ENCODE measurements at regions not wholly inside any gene's neighbourhood (a gene's known extent, or its start where the extent isn't known, plus 50 kb on each side); places are given as distances from the start of the nearest gene placed in this dataset.

- TF ChIP-seq CTCF (IDR thresholded peaks at IDR 0.05; ENCODE audit: extremely low read depth, missing control alignments), result no peak
- no peak for DNase-seq (ENCODE audit: low spot score)
These were observed 324.3 kb downstream of the DAD1 start for GRCh38 chr14:22264759-22265158.

- no peak for TF ChIP-seq CTCF (IDR thresholded peaks at IDR 0.05; ENCODE audit: extremely low read depth, missing control alignments)
- no peak for DNase-seq (ENCODE audit: low spot score)
These were observed 325.1 kb downstream of the DAD1 start for GRCh38 chr14:22263961-22264360.

- TF ChIP-seq CTCF (IDR thresholded peaks at IDR 0.05; ENCODE audit: extremely low read depth, missing control alignments), result no peak
- DNase-seq (ENCODE audit: low spot score), result no peak
These were observed 326.1 kb downstream of the DAD1 start for GRCh38 chr14:22262881-22263280.

GRCh38 chr14:22255017-22255950 is 333.7 kb downstream of the DAD1 start:
- TF ChIP-seq CTCF (IDR thresholded peaks at IDR 0.05; ENCODE audit: extremely low read depth, missing control alignments), result no peak
- no peak for DNase-seq (ENCODE audit: low spot score)

GRCh38 chr14:22252686-22253085 is 336.3 kb downstream of the DAD1 start:
- no peak for TF ChIP-seq CTCF (IDR thresholded peaks at IDR 0.05; ENCODE audit: extremely low read depth, missing control alignments)
- DNase-seq (ENCODE audit: low spot score), result no peak

- no peak for TF ChIP-seq CTCF (IDR thresholded peaks at IDR 0.05; ENCODE audit: extremely low read depth, missing control alignments)
- DNase-seq (ENCODE audit: low spot score), result no peak
These were observed 337.9 kb downstream of the DAD1 start for GRCh38 chr14:22251090-22251489.

GRCh38 chr14:22249770-22250169 is 339.3 kb downstream of the DAD1 start:
- no peak for DNase-seq (ENCODE audit: low spot score)
- TF ChIP-seq CTCF (IDR thresholded peaks at IDR 0.05; ENCODE audit: extremely low read depth, missing control alignments), result no peak
